Activated CD8-positive, alpha-beta memory T cell treated with anti-CD3 and anti-CD28 coated beads for 48 hours (primary cell): ENCODE measurements at regions not wholly inside any gene's neighbourhood (a gene's known extent, or its start where the extent isn't known, plus 50 kb on each side); places are given as distances from the start of the nearest gene placed in this dataset.

Source experiments
- DNase-seq, 3 experiments: peaks; one replicate each; pipeline ENCODE4 v3.0.0-alpha.2; 2020; ENCODE audit warnings: low read depth in 2 of 3, low spot score in 2 of 3

DNA sequence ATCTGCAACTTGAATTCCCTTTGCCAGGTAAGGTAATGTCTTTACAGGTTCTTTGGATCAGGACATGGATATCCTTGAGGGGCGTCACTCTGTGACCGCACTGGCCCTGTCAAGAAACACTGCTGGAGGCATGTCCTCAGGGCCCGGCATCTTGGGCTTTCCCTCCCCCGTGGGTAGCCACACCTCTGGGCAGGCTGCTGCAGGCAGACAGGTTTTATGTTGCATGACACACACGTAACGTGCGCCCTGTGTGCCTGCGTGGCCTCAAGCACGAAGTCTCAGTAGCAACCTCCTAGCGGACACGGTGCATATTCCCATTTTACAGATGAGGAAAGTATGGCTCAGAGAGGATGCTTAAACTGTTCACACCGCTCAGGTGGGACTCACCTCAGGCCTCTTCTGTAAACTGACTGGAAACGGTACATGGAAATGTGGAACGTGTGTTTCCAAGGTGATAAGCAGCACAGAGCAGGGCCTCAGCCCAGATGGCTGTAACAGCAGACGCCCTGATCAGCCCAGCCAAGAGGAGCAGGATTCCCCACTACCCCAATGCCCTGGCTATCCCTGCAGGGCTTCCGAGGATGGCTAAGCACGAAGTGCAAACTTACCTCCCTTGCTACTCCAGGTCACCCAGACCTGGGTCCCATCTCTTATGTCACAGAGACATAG lies 553.6 kb downstream of the TCERG1L start:
- no peak for DNase-seq

GRCh38 chr10:130758529-130758928 lies 553.0 kb downstream of the TCERG1L start:
- no peak for DNase-seq

DNA sequence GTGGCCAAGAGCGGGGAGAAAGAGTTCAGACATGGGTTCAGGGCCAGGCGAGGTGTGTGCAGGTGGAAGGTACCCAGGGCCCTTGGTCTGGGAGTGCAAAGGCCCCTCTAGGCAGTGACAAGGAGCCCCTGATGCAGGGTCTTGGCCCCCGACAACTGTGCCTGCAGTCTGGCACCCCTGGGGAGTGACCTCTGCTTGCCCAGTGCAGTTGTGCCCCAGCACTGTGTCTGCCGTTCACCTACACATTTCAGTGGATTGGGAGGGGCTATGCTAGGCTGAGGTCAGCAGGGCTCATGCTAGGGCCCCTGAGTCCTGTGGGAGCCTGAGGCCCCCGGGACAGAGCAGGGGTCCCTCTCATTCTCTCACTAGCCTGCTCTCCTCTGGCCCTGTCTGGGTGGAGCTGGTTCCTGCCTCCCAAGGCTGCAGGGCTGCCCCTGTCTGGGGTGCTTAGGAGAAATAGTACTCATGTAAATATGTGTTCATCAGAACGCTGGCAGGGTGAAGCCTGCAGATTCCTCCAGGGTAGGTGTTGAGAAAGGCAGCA lies 550.4 kb downstream of the TCERG1L start:
- no peak for DNase-seq

- no peak for DNase-seq
Measured at GRCh38 chr10:130761788-130762301, 549.7 kb downstream of the TCERG1L start.

GRCh38 chr10:130762491-130762890 lies 549.0 kb downstream of the TCERG1L start:
- DNase-seq = no peak

GRCh38 chr10:130763071-130763470 lies 548.5 kb downstream of the TCERG1L start:
- DNase-seq = no peak

GRCh38 chr10:130763491-130763890 lies 548.0 kb downstream of the TCERG1L start:
- no peak for DNase-seq

DNA sequence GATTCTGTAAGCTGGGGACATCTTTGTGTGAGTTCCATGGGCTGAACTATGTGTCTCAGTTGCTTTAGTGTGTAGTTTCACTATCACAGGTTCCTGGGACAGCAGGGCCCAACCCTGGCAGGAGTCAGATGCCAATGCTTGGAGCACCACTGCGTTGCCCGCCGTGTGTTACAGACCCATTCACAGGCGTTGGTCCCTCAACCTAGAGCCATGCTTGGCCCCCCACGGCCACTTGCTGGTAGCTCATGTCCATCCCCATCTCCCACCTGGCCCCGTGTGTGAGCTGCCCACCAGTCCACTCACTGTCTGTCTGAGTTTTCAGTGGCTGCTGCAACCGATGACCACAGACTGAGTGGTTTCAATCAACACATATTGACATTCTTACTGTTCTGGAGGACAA lies 546.9 kb downstream of the TCERG1L start:
- no peak for DNase-seq

DNA sequence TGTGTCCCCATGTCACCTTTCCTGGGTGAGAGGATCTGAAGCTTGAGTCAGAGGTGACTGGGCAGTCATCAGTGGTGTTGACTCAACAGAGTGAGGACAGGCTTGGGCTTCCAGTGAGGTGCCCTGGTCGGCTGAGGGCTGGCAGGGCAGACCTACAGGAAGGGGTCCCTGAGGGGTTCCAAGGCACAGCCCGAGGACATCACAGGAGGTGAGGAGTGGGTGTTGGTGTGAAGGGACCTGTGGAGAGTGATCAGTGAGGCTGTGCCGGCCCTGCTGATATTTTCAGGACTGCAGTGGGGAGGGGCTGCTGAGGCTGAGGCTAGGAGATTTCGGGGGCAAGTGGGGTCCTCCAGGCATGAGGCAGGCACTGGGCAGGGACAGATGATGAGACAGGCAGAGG lies 545.5 kb downstream of the TCERG1L start:
- DNase-seq = no peak

DNA sequence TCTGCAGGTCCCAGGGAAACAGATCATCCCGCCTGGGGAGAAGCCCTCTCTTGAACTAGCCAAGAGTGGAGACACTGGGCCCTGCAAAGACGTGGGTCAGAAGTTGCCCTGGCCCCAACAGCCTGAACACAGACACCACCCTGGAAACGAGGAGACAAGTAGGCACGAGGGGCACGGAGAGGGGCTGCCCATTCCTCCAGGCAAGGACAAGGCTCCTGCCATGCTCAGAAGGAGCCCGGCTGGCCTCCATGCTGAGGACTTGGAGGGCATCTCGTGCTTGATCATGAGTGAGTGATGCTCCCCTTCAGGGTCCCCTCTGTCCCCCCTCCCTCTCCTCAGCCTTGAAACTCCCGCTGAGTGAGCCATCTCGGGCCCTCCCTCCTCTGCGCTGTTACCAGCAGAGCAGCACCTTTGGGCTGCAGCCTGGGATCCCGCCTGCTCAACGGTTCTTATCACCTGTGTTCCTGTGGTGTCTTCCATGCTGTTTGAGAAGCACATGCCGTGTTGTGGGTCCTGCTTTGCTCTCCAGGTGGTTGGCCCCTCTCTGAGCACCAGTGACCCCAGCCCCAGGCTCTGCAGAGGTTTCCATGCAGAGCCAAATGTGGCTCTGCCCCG lies 544.3 kb downstream of the TCERG1L start:
- DNase-seq = no peak

GRCh38 chr10:130769146-130770017 lies 542.1 kb downstream of the TCERG1L start:
- no peak for DNase-seq

DNA sequence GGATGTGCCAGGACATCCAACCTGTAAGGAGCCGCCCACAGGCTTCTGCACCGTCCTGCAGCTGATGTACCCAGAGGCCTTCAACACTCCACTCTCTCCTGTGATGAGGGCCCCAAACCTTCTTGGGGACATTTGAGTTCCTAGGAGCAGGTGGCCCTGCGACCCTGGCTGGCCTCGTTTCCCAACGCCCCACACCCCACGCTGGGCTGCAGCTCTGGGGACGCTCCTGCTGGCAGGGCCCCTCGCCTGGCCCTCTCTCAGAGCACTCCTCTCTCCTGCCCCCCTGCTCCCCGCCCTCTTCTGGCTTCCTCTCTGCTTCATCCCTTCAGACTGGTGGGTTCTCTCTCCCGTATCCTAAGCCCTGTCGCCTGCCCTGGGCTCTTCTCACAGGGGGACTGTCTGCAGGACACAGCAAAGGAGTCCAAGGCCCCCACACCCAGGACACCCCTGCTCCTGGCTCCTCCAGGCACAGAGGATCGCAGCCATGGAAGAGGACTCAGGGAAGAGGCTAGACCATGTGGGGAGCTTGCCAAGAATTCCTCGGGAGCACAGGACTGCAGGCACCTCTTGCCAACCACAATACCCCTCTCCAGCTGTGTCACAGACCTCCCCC lies 541.4 kb downstream of the TCERG1L start:
- DNase-seq = no peak

DNA sequence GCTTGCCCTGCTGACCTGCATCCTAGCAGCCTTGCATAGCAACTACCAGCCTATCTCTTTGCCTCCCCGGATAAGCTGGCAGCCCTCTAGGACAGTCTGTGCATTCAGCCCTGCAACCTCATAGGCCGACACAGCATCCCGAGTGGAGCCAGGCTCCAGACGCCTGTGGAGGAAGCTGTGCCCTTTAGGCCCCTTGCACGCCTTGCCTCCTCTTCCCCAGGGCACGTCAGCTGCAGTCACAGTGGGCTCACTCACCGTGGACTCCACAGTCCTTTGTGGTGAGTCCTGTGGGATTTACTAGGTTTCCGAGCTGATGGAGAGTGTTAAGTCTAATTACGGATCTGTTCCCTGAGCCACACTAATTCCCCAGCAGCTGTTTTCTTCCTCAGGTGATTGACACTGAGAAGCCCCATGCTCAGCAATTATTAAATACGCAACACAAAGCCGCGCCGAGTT lies 540.0 kb downstream of the TCERG1L start:
- DNase-seq = no peak

DNA sequence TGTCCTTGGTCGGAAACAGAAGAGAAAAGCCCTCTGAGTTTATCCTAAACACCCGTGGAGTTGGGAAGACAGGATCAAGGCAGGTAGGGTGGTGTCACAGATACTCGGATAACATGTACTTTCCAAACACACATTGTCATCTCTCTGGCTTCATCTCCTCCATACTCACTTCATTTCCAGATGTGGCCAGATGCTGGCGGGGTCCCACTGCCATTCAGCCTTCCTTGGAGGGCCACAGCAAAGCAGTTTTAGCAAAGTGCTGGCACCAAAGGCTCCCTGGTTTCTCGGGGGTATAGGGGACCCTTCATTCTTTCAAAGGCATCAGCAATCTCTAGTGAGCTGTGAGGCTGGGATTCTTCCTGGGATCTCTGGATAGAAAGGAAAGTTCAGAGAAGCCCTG lies 539.5 kb downstream of the TCERG1L start:
- no peak for DNase-seq

GRCh38 chr10:130772676-130773075 lies 538.8 kb downstream of the TCERG1L start:
- DNase-seq = no peak

GRCh38 chr10:130773941-130774340 lies 537.6 kb downstream of the TCERG1L start:
- no peak for DNase-seq

DNA sequence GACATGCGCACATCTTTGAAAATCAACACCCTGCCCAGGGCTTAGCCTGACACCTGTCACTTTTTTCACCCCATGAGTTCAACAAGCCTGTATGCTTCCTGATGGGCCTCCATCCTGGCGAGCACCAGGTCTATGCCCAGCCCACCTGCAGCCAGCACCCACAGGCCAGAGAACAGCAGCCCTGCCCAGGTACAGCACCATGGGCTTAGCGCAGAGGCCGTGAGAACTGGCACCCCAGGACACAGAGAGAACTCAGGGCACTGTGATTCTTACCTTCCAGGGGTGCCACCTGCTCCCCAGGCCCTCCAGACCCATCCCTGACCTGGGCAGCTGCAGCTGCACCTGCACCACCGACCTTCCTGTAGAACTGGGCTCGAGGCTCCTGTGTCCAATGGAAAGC lies 536.6 kb downstream of the TCERG1L start:
- DNase-seq = no peak

- DNase-seq = no peak
Measured at GRCh38 chr10:130775311-130775710, 536.2 kb downstream of the TCERG1L start.

GRCh38 chr10:130776724-130777123 lies 534.8 kb downstream of the TCERG1L start:
- DNase-seq = no peak

GRCh38 chr10:130777507-130778165 lies 533.9 kb downstream of the TCERG1L start:
- DNase-seq = no peak

GRCh38 chr10:130778166-130778545 lies 533.4 kb downstream of the TCERG1L start:
- DNase-seq = no peak
